Tibial nerve (tissue), 4 donors: ENCODE measurements at regions not wholly inside any gene's neighbourhood (a gene's known extent, or its start where the extent isn't known, plus 50 kb on each side); places are given as distances from the start of the nearest gene placed in this dataset.
"Not testable (repeated sequence)": the region's sequence is repeated elsewhere in the genome, so short reads cannot be mapped to it uniquely, and the experiment has no call there.

Source experiments
- CTCF ChIP-seq, 5 experiments: fragments of 200-600 bp in 3 of 5; fragments of 450-650 bp in 2 of 5; sonication (generic) in 3 of 5; IDR thresholded peaks; one replicate each; pipeline ENCODE4 v1.5.1; 2016 to 2019; ENCODE audit warnings: antibody characterized with exemption in 5 of 5, mild to moderate bottlenecking in 3 of 5, moderate library complexity in 2 of 5
- EP300 ChIP-seq, 2 donors: sonication (generic); formaldehyde crosslinking; IDR thresholded peaks; one replicate each; pipeline ENCODE4 v1.6.1; 2017; ENCODE audit warnings: antibody characterized with exemption in 2 of 2, mild to moderate bottlenecking in 1 of 2
- POLR2A ChIP-seq, 2 donors: fragments of 450-650 bp; IDR thresholded peaks; one replicate each; pipeline ENCODE4 v1.6.1; 2017; ENCODE audit warnings: antibody characterized with exemption in 2 of 2, mild to moderate bottlenecking in 2 of 2, moderate library complexity in 2 of 2

DNA sequence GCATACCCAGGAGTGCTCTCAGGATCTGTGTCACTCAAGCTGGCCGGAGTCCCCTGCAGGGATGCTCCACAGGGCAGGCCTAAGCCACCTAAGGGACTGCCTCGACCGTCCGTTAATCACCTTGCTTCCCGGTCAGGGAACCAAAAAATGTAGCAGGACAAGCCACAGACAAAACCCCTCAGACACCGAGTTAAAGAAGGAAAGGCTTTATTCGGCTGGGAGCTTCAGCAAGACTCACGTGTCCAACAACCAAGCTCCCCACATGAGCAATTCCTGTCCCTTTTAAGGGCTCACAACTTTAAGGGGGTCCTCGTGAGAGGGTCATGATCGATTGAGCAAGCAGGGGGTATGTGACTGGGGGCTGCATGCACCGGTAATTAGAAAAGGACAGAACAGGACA is 72.1 kb upstream of the GMDS start:
- not testable (repeated sequence) for TF ChIP-seq POLR2A, CTCF, EP300 (IDR thresholded peaks at IDR 0.05)
